HG02885 (cell line): ENCODE measurements at regions not wholly inside any gene's neighbourhood (a gene's known extent, or its start where the extent isn't known, plus 50 kb on each side); places are given as distances from the start of the nearest gene placed in this dataset.

ENCODE experiments used
- ATAC-seq: cut with Tn5 transposase; IDR thresholded peaks from one replicate; pipeline ENCODE4 v1.9.1; 2021; ENCODE audit warnings: mild to moderate bottlenecking; ENCODE audit not compliant: unreplicated experiment, poor library complexity

- ATAC-seq = no peak
These were observed 1923.0 kb upstream of the PIK3C3 start for GRCh38 chr18:40032076-40032475.

GRCh38 chr18:40031435-40031834 lies 1923.6 kb upstream of the PIK3C3 start:
- no peak for ATAC-seq

GRCh38 chr18:40019797-40020392 lies 1935.1 kb upstream of the PIK3C3 start:
- no peak for ATAC-seq

DNA sequence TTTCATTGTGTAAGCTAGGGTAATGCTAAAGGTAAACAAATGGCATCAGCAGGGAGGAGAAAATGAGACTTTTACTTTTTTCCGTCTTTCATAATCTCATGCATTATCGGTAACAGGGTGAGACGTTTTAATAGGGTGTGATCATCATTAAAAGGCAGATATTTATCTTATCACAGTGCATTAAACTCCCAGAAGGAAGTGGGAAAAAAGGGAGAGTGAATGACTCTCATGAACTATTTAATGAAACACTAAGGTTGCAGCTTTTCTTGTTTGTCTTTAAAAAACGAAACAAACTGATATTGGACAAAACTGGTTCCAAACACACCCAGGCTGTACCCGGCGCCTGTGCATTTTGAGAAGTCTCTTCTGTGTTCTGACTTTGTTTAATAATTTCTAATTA lies 1936.8 kb upstream of the PIK3C3 start:
- ATAC-seq = no peak

DNA sequence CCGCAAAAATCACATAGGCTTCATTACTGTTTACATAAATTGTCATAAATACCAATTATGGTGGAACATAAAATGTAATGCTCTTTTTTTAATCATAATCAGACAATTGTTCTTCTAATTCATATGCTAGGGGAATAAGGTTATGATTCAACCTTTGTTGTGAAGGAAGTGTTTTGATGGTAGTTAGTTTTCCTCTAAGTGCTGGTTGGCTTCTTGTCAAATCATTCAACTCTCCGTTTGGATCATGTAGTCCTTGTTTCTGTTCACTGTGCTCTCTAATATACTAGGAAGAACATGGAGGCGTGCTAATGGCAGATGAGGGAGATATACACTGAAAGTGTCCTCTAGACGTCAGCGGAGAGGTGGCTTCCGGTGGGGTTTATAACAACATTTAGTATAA lies 1938.0 kb upstream of the PIK3C3 start:
- no peak for ATAC-seq

- no peak for ATAC-seq
These were observed 1938.6 kb upstream of the PIK3C3 start for GRCh38 chr18:40016405-40016804.

DNA sequence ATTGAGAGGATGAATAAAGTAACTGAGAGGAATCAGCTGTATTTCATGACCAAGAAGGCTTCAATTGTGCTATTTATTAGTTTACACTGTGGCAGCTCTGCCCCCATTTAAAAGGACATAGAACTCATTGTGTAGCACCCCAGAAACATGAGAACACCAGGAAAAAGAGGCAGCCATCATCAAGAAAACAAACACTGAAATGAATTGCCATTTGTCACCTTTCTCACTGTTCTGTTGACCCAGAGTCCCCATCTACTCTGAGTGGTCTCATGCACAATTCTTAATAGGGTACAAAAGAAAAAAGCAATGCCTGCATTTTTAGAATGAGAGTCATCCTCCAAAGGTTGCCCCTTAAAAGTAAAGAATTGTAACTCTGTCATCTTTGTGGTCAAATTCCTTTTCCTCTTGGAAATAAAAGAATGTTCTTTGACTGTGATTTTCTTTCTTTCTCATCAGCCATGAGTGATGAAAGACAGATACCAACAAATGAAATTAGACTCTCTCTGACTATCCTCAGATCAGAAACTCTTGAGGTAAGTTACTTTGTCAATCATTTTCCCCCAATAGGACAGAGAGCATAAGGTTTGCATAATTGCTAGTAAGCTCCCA lies 1941.9 kb upstream of the PIK3C3 start:
- no peak for ATAC-seq

- ATAC-seq = no peak
These were observed 1943.8 kb upstream of the PIK3C3 start for GRCh38 chr18:40011201-40011600.

GRCh38 chr18:40006634-40007033 lies 1948.4 kb upstream of the PIK3C3 start:
- ATAC-seq = no peak

DNA sequence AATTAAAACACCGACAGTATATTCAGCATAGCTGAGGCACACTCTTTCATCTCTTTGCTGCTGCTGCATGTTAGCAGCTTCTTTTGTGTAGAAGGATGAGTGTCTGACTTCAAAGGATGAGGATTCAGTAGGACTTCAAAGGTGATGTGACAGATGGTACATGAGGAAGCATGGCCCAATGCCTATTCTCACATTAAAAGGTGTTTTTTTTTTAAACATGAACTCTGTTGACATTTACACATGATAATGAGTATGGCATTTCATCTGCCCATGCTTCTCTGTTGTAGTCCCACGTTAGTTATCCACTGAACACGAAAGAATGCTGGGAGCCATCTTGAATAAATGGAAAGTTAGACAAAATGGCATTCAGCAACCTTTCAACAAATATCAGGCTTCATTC lies 1950.8 kb upstream of the PIK3C3 start:
- no peak for ATAC-seq

- ATAC-seq = no peak
These were observed 1956.7 kb upstream of the PIK3C3 start for GRCh38 chr18:39998317-39998716.

DNA sequence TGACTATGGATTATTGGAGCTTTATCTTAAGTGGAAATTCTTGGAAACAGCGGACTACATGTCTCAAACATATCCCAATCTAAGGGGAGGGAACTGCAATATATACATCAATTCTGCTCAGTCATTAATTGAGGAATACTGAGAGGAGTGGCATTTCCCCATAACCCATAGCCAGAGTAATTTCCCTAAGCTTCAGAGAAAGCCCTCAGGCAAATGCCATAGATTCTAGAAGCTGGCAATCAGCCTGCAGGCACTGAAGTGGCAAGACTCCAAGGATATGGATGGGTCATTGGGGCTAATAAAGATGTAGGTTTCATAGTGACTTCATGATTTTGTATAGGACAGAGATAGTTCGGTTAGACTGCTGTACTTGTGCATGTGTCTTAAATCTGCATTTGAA lies 1960.5 kb upstream of the PIK3C3 start:
- no peak for ATAC-seq

DNA sequence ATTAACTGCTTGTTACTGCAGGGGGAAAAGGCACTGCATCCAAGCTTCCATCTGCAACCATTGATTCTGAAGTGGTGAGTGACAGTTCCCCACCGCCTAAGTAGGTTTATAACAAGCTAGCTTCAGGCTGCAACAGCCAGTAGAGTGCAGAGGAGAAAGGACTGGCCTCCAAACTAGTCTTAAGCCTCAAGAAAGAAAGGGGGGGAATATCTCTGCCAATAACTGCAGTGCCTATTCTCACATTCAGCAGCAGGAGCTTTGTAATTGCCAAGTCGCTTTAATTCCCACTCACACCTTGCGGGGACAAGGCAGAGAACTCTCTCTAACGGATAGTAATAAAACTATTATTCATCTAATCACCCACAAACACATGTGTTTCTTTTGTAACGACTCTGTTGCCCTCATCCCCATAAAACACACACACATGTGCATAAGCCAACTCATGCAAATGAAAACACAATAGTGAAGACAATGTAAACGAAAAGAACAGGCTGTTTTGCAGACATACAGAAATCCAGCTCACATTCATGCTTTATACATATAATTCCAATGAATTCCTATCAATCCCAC lies 1963.3 kb upstream of the PIK3C3 start:
- ATAC-seq = no peak

DNA sequence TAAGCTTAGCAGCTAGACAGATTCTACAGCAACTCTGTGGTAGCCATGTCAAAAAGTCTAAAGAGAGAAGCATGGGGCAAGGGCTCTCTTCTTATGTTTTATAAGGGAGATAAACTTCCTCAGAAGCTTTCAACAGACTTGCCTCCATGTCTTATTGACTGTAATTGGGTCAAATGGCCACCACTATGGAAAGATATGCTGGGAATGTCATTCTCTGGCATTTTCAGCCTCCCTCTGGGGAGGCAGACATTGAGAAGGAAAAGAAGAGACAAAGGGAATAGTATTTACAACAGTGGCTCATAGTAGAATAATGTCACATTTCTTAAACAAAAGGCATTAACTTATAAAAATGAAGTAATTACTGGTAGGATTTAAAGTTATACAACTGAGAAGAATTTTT lies 1964.5 kb upstream of the PIK3C3 start:
- ATAC-seq = no peak

- no peak for ATAC-seq
These were observed 1978.3 kb upstream of the PIK3C3 start for GRCh38 chr18:39976771-39977170.

DNA sequence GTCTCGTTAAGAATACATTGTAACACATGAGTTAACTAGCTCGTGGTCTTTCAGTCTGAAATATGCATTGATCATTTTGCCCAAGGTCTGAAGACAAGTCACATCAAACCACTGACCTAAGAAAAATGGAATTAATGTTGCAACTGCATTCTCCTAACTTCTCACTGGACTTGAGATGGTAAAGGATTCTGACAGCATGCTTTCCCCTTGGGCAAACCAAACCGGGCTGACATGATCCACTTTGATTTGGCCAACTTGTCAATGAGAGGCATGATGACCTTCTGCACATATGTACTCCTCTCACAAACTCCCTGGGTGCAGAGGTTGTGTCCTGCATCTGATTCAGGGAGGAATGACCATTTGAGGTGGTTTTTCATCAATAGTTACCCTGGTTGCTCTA lies 1982.5 kb upstream of the PIK3C3 start:
- no peak for ATAC-seq

DNA sequence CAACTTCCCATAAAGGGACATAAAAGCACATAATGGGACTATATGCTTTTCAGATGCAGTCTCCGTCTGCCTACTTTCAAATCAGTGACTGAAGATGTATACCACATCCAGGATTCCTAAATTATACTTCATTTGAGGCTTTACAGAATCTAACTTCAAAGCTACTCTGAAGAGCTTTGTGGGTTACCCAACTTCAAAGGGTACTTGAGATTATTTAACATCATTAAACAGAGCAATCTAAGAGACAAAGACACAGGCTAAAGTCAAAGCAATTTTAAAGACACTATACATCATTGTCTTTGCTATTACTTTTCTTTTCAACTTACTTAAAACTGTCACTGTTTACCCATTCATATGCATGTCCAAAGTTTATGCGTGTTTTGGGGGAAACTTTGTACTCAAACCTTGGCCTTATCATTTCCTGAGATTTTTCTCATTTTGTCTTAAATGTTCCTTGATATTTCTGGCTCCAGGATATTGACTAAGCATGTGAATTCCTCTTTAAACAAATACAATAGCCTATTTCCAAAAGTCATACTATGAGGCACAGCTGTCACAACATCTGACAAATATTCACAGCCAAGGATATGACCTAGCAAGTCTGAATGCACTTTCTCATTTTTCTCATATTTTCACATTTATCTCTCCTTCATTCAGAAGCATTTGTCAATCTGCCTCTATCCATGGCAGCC lies 1985.1 kb upstream of the PIK3C3 start:
- no peak for ATAC-seq

DNA sequence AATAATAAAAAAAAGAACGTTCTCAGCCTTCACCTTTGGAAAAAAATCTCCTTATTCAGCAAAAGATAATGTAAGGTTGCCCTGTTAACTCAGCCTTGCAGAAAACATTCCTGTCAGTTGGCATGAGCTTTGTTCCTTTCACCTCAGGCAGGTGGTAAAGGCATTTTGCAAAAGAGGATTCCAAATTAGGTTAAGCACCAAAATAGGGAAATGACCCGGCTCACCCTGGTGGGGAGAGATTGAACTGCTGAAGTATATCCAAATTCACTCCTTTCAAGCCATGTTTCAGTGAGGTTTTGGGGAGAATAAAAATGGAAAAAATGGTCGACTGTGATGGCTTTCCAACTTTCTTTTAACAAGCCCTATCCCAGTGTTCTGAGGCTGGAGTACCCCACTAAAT lies 1988.8 kb upstream of the PIK3C3 start:
- ATAC-seq = no peak

- ATAC-seq = no peak
These were observed 1992.5 kb upstream of the PIK3C3 start for GRCh38 chr18:39962546-39962945.

DNA sequence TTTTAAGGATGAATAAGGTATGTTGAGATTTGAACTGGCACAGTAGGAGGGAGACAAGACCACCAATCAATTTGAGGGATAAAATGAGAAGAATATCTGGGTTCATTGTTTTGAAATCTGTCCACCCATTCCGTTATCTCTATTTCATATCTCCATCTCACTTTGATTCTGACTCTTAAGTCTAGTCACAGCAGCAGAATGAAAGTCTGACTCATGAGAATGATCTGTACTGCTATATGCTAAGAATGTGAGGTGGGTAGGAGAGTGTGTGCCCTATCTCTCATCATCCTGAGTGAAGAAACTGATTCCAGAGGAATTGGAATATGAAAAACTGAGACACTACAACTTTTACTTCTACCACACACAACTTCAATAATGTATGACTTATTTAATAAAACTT lies 1994.5 kb upstream of the PIK3C3 start:
- ATAC-seq = no peak

GRCh38 chr18:39959839-39960238 lies 1995.2 kb upstream of the PIK3C3 start:
- ATAC-seq = no peak

GRCh38 chr18:39958876-39959275 lies 1996.2 kb upstream of the PIK3C3 start:
- ATAC-seq = no peak
